HL-60 (cell line): ENCODE measurements at regions not wholly inside any gene's neighbourhood (a gene's known extent, or its start where the extent isn't known, plus 50 kb on each side); places are given as distances from the start of the nearest gene placed in this dataset.

ENCODE experiments used
- POLR2AphosphoS5 ChIP-seq: IDR thresholded peaks from 2 replicates; pipeline ENCODE4 v1.6.1; 2012; ENCODE audit warnings: low read depth
- TF ChIP-seq, protein P1 (sequence below): IDR thresholded peaks from one replicate; pipeline ENCODE4 v1.5.1; 2011; ENCODE audit warnings: low read length, control low read depth, inconsistent platforms; ENCODE audit not compliant: insufficient read depth

DNA sequence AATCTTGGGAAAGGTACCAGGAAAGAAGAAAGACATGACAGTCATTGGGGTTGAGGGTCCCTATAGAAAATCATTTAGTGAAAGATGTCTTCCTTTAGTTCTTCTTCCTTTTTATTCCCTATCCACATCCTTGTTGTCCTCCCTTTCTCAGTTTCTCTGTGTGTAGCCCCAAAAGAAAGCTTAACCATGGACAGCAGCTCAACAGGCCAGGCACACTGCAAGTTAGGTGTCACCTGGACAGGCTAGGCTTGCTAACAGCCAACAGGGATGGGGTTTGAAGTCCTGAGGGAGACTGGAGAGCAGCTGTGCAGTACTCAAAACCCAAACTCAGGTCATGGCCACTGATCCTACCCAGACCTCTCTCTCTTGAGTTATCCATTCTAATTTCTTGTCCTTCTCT, 543.1 kb downstream of the TUSC7 start:
- TF ChIP-seq, protein P1, sequence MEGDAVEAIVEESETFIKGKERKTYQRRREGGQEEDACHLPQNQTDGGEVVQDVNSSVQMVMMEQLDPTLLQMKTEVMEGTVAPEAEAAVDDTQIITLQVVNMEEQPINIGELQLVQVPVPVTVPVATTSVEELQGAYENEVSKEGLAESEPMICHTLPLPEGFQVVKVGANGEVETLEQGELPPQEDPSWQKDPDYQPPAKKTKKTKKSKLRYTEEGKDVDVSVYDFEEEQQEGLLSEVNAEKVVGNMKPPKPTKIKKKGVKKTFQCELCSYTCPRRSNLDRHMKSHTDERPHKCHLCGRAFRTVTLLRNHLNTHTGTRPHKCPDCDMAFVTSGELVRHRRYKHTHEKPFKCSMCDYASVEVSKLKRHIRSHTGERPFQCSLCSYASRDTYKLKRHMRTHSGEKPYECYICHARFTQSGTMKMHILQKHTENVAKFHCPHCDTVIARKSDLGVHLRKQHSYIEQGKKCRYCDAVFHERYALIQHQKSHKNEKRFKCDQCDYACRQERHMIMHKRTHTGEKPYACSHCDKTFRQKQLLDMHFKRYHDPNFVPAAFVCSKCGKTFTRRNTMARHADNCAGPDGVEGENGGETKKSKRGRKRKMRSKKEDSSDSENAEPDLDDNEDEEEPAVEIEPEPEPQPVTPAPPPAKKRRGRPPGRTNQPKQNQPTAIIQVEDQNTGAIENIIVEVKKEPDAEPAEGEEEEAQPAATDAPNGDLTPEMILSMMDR: no peak
- no peak for TF ChIP-seq POLR2AphosphoS5
